NT2/D1 (cell line): ENCODE measurements at regions not wholly inside any gene's neighbourhood (a gene's known extent, or its start where the extent isn't known, plus 50 kb on each side); places are given as distances from the start of the nearest gene placed in this dataset.

Experiments
- SUZ12 ChIP-seq: IDR thresholded peaks from 2 replicates; pipeline ENCODE4 v1.6.1; 2011; ENCODE audit not compliant: insufficient read length, insufficient read depth; ENCODE audit errors: extremely low read depth
- YY1 ChIP-seq: IDR thresholded peaks from 2 replicates; pipeline ENCODE4 v1.6.1; 2011; ENCODE audit not compliant: insufficient read length, insufficient read depth
- ZNF274 ChIP-seq: IDR thresholded peaks from 2 replicates; pipeline ENCODE4 v1.6.1; 2011; ENCODE audit warnings: mild to moderate bottlenecking, low read depth, low read length

DNA sequence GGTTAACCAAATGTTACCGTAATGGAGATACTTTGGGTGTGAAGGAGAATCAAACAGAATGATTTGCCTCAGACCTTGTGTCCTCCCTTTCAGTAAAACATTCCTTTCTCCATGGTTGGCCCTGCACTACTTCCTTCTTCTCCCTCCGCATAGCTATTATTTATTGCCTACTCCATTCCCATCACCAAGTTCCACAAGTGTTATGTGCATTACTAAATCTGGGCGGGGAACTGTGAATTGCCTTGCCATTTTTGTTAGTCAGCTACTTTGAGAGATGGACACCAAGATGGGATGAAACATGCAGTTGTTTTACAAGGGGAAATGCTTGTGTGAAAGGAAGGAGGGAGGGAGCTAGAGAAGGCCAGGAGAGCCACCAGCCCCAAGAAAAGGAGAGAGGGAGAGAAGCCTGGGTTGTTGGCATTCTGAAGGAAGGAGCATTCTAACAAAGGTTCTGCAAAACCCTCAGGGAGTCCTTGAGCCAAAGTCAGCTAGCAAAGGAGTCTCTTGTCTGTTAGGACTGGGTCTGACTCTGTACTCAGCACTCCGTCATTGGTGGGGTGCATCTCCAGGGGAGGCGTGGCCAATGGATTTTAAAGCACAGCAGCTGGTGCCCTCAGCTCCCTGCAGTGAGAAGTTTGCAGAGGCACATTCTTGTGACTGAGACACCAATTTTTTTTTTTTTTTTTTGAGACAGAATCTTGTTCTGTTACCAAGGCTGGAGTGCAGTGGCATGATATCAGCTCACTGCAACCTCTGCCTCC lies 83.6 kb upstream of the CHD6 start:
- TF ChIP-seq SUZ12 (no peak), ZNF274 (no peak), YY1 (no peak)
